SU-DHL-6 (cell line): ENCODE measurements at regions not wholly inside any gene's neighbourhood (a gene's known extent, or its start where the extent isn't known, plus 50 kb on each side); places are given as distances from the start of the nearest gene placed in this dataset.

Source experiments
- CTCF ChIP-seq: fragments of 200-600 bp; sonication (generic); IDR thresholded peaks from one replicate; pipeline ENCODE4 v1.5.1; 2017; ENCODE audit warnings: antibody characterized with exemption, mild to moderate bottlenecking, low read length, moderate library complexity; ENCODE audit not compliant: insufficient read depth, poor library complexity, severe bottlenecking
- EZH2phosphoT487 ChIP-seq: fragments of 200-600 bp; sonication (generic), shearing (Covaris generic); conservative IDR thresholded peaks from 2 replicates; pipeline ENCODE4 v1.6.1; 2018; ENCODE audit warnings: mild to moderate bottlenecking, antibody characterized with exemption, low read length, moderate library complexity, mixed read lengths

GRCh38 chr15:25268166-25268565, 170.7 kb downstream of the UBE3A start:
- TF ChIP-seq CTCF (peak; percentile 12), EZH2phosphoT487 (no peak)
